Effector memory CD8-positive, alpha-beta T cell (primary cell): ENCODE measurements at regions not wholly inside any gene's neighbourhood (a gene's known extent, or its start where the extent isn't known, plus 50 kb on each side); places are given as distances from the start of the nearest gene placed in this dataset.

ENCODE experiments used
- ATAC-seq: fragments of 150-1000 bp; cut with Tn5 transposase; replicated peaks from 2 replicates; pipeline ENCODE4 v1.10.0; 2021; ENCODE audit warnings: mild to moderate bottlenecking, moderate library complexity
- DNase-seq, 3 experiments: peaks; one replicate each; pipeline ENCODE4 v3.0.0; 2021
- H3K27ac Mint-ChIP-seq, 2 donors: one replicate each; pipeline ENCODE4 v1.8.0; 2022; ENCODE audit warnings: mild to moderate bottlenecking in 2 of 2, mixed read lengths in 2 of 2, moderate library complexity in 2 of 2
- H3K27me3 Mint-ChIP-seq, 2 donors: one replicate each; pipeline ENCODE4 v1.8.0; 2022; ENCODE audit warnings: mixed read lengths in 2 of 2
- H3K36me3 Mint-ChIP-seq: one replicate; pipeline ENCODE4 v1.8.0; 2022; ENCODE audit warnings: mild to moderate bottlenecking, moderate library complexity, mixed read lengths; ENCODE audit not compliant: insufficient read depth
- H3K4me1 Mint-ChIP-seq, 2 donors: one replicate each; pipeline ENCODE4 v1.8.0; 2022; ENCODE audit warnings: low read depth in 2 of 2, mixed read lengths in 2 of 2
- H3K4me3 Mint-ChIP-seq, 2 donors: one replicate each; pipeline ENCODE4 v1.8.0; 2022; ENCODE audit warnings: mild to moderate bottlenecking in 2 of 2, mixed read lengths in 2 of 2, moderate library complexity in 2 of 2
- H3K9me3 Mint-ChIP-seq, 2 donors: one replicate each; pipeline ENCODE4 v1.8.0; 2022; ENCODE audit warnings: mixed read lengths in 2 of 2

DNA sequence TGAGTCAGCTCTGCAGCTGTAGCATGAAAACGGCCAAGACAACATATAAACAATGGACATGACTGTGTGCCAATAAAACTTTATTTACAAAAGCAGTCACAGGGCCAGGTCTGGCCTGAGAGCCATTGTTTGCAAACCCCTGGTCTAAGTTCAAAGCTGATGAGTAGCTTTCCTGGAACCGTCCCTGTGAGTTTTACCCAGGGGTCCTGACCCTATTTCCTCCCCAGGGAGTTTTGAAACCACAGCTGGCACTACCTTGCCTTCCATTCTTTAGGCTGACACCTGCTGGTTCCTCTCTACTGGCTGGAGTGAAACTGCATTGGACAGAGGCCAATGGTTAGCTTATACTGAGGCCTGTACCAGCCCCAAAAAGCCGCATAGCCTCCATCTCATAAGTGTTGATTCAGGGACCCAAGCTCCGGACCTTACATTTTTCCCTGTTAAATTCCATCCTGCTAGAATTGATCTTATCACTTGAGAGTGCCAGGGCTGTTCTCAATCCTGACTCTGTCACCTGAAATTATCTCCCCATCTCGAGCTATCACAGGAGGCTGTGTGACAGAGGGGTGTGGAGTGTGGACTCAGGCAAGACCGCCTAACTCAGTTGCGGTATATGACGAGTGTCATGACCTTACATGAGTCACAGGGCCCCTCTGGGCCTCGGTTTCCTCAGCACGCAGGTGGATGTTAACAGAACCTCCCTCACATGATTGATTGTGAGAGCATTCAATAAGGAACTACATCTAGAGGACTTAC is 343.6 kb downstream of the NPHP4 start:
- Mint-ChIP-seq H3K4me1 (peaks cover 7 to 10% of the 10 kb centered on the region in 2 donors), H3K27ac (no peak overlapping the region), H3K4me3 (no peak overlapping the region), H3K9me3 (peaks cover 0 to 4% of the 10 kb centered on the region in 2 donors), H3K27me3 (peaks cover 43 to 69% of the 10 kb centered on the region in 2 donors), H3K36me3 (no peaks in the 10 kb centered on the region)
- ATAC-seq: no peak
- no peak for DNase-seq

GRCh38 chr1:5647234-5647633 is 345.0 kb downstream of the NPHP4 start:
- ATAC-seq: no peak
- Mint-ChIP-seq H3K27ac (no peak overlapping the region), H3K4me1 (peaks cover 0 to 4% of the 10 kb centered on the region in 2 donors), H3K36me3 (no peaks in the 10 kb centered on the region), H3K4me3 (no peak overlapping the region), H3K27me3 (peaks cover 32 to 75% of the 10 kb centered on the region in 2 donors), H3K9me3 (peaks cover 0 to 4% of the 10 kb centered on the region in 2 donors)
- DNase-seq: no peak

DNA sequence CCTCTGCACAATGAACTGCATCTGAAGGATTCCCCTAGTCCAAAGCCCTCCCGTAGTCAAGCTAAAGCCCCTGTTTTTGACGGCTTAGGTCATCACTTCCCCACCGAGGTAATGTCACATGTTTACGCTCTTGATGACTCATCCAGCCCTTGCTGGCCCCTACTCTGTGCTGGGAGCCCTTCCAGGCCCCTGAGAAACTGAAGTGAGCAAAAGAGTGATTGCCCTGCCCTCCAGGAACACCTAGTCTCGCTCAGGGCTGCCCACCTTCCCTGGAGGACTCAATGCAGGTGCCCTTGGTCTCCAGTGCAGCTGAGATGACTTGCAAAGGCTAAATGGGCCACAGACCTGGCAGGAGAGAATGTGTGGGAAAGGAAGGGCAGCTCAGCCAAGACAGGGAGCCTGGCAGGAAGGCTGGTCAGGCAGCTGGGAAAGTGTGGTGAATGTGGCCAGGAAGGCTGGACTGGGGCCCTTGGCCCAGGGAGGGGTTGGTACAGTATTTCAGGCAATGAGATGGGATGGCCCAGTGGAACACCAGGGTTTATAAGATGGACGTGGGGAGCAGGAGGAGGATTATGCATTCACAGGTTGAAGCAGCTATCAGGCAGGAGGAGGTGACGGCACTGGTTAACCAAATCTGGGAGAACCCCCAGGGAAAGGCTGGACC is 345.6 kb downstream of the NPHP4 start:
- H3K27ac Mint-ChIP-seq: peak overlapping the region in 1 of 2 donors; percentile 41
- ATAC-seq (no peak), DNase-seq (no peak)
- H3K27me3 Mint-ChIP-seq: peaks cover 35 to 73% of the 10 kb centered on the region in 2 donors
- H3K4me3 Mint-ChIP-seq: no peak overlapping the region
- peaks cover 0 to 4% of the 10 kb centered on the region in 2 donors for H3K9me3 Mint-ChIP-seq
- H3K4me1 Mint-ChIP-seq: peaks cover 0 to 2% of the 10 kb centered on the region in 2 donors
- no peaks in the 10 kb centered on the region for H3K36me3 Mint-ChIP-seq

GRCh38 chr1:5645929-5646328 is 346.3 kb downstream of the NPHP4 start:
- Mint-ChIP-seq H3K4me3 (no peak overlapping the region), H3K27ac (peak overlapping the region in 1 of 2 donors; percentile 41), H3K27me3 (peaks cover 34 to 68% of the 10 kb centered on the region in 2 donors), H3K36me3 (no peaks in the 10 kb centered on the region), H3K9me3 (peaks cover 0 to 4% of the 10 kb centered on the region in 2 donors), H3K4me1 (peaks cover 0 to 4% of the 10 kb centered on the region in 2 donors)
- ATAC-seq: no peak
- no peak for DNase-seq

DNA sequence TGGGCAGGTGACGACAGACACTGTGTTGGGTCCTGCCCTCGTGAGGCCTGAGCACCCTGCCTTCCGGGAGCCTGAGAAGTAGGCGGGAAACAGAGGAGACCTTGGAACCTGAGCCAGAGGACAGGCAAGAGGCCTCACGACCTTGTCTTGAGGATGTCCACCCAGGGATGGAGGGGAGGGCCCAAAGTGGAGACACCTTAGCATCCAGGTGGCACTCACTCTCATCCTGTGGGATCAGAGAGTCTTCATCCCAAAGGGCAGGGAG is 347.2 kb downstream of the NPHP4 start:
- Mint-ChIP-seq H3K36me3 (no peaks in the 10 kb centered on the region), H3K27ac (no peak overlapping the region), H3K4me3 (no peak overlapping the region), H3K9me3 (peaks cover 0 to 4% of the 10 kb centered on the region in 2 donors), H3K4me1 (peaks cover 0 to 5% of the 10 kb centered on the region in 2 donors), H3K27me3 (peaks cover 25 to 64% of the 10 kb centered on the region in 2 donors)
- ATAC-seq (no peak), DNase-seq (no peak)

DNA sequence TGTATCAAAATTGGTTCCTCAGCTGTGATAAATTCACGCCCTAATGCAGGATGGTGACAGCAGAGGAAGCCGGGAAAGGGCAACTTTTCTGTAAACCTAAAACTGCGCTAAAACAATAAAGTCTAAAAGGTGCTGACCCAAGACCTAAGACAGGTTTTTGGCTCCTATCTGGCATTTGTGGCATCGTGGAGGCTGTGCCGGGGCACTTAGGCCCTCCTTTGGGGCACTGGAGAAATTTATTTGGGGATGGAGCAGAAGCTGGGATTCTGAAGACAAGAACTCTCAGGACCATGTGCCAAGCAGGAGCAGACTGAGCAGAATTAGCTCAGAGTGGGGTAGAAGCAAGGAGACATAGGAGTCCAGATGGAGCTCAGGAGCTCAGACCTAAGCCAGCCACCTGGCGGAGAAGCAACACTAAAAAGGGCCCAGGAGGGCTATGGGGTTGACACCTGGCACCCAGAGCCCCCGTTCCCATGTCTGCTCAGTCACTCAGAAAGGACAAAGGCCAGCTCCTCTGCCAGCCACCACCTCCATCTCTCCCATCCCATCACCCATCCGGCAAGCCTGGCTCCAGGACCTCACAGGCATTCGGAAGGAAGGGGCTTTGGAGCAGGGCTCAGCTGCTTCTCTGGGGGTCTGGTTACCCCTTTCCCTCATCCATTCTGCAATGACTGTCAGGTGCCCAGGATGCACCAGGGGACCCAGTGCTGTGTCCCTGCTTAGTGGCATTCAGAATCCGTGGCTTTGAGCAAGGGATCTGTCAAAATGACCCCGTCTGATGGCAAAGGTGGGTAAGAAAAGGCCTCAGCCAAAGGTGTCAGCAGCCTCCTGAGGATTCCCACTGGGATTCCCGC is 347.7 kb downstream of the NPHP4 start:
- Mint-ChIP-seq H3K4me3 (no peak overlapping the region), H3K27ac (no peak overlapping the region), H3K4me1 (peaks cover 0 to 5% of the 10 kb centered on the region in 2 donors), H3K36me3 (no peaks in the 10 kb centered on the region), H3K9me3 (peaks cover 0 to 4% of the 10 kb centered on the region in 2 donors), H3K27me3 (peaks cover 20 to 63% of the 10 kb centered on the region in 2 donors)
- no peak for ATAC-seq
- DNase-seq: no peak

- H3K36me3 Mint-ChIP-seq: no peaks in the 10 kb centered on the region
- H3K4me3 Mint-ChIP-seq: no peak overlapping the region
- H3K27ac Mint-ChIP-seq: no peak overlapping the region
- peaks cover 0 to 5% of the 10 kb centered on the region in 2 donors for H3K4me1 Mint-ChIP-seq
- ATAC-seq (no peak), DNase-seq (no peak)
- H3K9me3 Mint-ChIP-seq: peaks cover 0 to 4% of the 10 kb centered on the region in 2 donors
- H3K27me3 Mint-ChIP-seq: peaks cover 23 to 63% of the 10 kb centered on the region in 2 donors
These were observed 348.7 kb downstream of the NPHP4 start for GRCh38 chr1:5643360-5644107.

- peaks cover 0 to 2% of the 10 kb centered on the region in 2 donors for H3K9me3 Mint-ChIP-seq
- peak; percentile 49 for ATAC-seq
- no peaks in the 10 kb centered on the region for H3K36me3 Mint-ChIP-seq
These were observed 351.4 kb downstream of the NPHP4 start for GRCh38 chr1:5640845-5641244.

DNA sequence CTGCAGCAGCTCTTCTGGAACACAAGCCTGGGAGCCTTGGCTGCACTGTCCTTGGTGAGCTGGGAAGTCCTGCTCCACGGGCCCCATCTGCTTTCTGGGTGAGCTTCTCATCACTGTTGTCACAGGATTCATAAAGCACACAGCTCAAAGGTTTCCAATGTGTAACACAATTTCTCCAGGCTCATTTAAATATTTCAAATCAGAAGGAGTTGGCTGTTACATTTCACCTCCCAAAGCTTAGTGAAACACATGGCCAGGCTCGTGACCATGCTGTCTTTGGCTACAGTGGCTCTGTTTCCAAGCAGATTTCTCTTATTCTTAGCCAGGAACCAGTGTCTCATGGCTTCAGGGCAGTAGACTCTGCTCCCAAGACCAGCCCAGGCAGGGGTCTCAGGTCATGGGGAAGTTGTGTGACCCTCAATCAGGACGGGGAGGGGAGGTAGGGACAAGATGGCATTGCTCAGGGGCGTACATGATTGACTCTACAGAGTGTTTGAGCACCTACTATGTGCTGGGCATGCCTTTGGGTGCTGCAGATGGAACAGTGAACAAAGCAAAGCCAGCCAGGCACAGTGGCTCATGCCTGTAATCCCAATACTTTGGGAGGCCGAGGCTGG is 353.0 kb downstream of the NPHP4 start:
- H3K27me3 Mint-ChIP-seq: peaks cover 34 to 73% of the 10 kb centered on the region in 2 donors
- no peaks in the 10 kb centered on the region for H3K36me3 Mint-ChIP-seq
- H3K9me3 Mint-ChIP-seq: no peaks in the 10 kb centered on the region
- DNase-seq (no peak), ATAC-seq (no peak)
- H3K27ac Mint-ChIP-seq: no peak overlapping the region
- H3K4me3 Mint-ChIP-seq: no peak overlapping the region
- peaks cover 0 to 3% of the 10 kb centered on the region in 2 donors for H3K4me1 Mint-ChIP-seq

More at GRCh38 chr1:5640845-5641244, 351.4 kb downstream of the NPHP4 start:
- peak in 1 of 3 experiments; percentile 6 for DNase-seq
- H3K4me1 Mint-ChIP-seq: peaks cover 0 to 3% of the 10 kb centered on the region in 2 donors
- H3K4me3 Mint-ChIP-seq: no peak overlapping the region
- no peak overlapping the region for H3K27ac Mint-ChIP-seq
- peaks cover 34 to 66% of the 10 kb centered on the region in 2 donors for H3K27me3 Mint-ChIP-seq

DNA sequence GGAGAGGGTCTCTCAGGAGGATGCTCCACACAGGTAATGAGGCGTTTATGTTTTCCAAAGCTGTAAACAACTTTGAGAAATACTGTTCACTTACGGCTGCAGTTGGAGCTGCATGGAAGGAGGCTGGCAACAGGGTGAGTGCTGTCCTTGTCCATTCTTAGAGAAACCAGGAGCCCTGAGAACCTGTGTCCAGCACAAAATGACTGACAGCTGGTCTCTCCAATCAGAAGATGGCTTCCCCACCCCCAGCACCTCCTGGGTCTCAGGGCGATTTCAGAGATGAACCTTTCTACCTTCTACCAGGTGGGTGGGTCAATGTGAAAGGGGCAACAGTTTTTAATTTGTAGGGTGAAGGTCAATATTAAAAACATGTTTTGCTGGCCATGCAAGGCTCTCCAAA is 353.6 kb downstream of the NPHP4 start:
- H3K4me1 Mint-ChIP-seq: peaks cover 0 to 3% of the 10 kb centered on the region in 2 donors
- no peaks in the 10 kb centered on the region for H3K36me3 Mint-ChIP-seq
- H3K9me3 Mint-ChIP-seq: no peaks in the 10 kb centered on the region
- ATAC-seq: no peak
- DNase-seq: no peak
- H3K4me3 Mint-ChIP-seq: no peak overlapping the region
- H3K27ac Mint-ChIP-seq: peak overlapping the region in 1 of 2 donors; percentile 22
- peaks cover 34 to 67% of the 10 kb centered on the region in 2 donors for H3K27me3 Mint-ChIP-seq

DNA sequence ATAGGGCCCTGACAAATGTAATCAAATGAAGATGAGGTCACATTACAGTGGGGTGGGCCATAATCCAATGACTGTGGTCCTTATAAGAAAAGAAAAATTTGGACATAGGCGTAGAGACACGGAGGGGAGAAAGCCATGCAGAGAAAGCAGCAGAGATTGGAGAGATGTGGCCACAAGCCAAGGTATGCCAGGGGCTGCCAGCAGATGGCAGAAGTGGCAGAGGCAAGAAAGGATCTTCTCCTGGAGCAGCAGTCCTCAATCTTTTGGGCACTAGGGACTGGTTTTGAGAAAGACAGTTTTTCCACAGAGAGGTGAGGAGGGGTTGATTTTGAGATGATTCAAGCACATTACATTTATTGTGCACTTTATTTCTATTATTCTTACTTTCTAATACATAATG is 355.1 kb downstream of the NPHP4 start:
- H3K27me3 Mint-ChIP-seq: peaks cover 32 to 65% of the 10 kb centered on the region in 2 donors
- H3K9me3 Mint-ChIP-seq: no peaks in the 10 kb centered on the region
- H3K4me3 Mint-ChIP-seq: no peak overlapping the region
- DNase-seq: peak; percentile 21 to 38 (median 21)
- no peak overlapping the region for H3K27ac Mint-ChIP-seq
- peaks cover 0 to 3% of the 10 kb centered on the region in 2 donors for H3K4me1 Mint-ChIP-seq
- H3K36me3 Mint-ChIP-seq: no peaks in the 10 kb centered on the region
- no peak for ATAC-seq

GRCh38 chr1:5634893-5635292 is 357.3 kb downstream of the NPHP4 start:
- H3K36me3 Mint-ChIP-seq: no peaks in the 10 kb centered on the region
- peaks cover 25 to 56% of the 10 kb centered on the region in 2 donors for H3K27me3 Mint-ChIP-seq
- DNase-seq (no peak), ATAC-seq (no peak)
- H3K4me3 Mint-ChIP-seq: no peak overlapping the region
- no peak overlapping the region for H3K27ac Mint-ChIP-seq
- no peaks in the 10 kb centered on the region for H3K4me1 Mint-ChIP-seq
- no peaks in the 10 kb centered on the region for H3K9me3 Mint-ChIP-seq
